GM12872 (cell line): ENCODE measurements at regions not wholly inside any gene's neighbourhood (a gene's known extent, or its start where the extent isn't known, plus 50 kb on each side); places are given as distances from the start of the nearest gene placed in this dataset.

ENCODE experiments used
- CTCF ChIP-seq: IDR thresholded peaks from 3 replicates; pipeline ENCODE4 v1.5.1; 2011; ENCODE audit warnings: low read depth, mild to moderate bottlenecking, low read length, moderate library complexity; ENCODE audit not compliant: insufficient read depth

DNA sequence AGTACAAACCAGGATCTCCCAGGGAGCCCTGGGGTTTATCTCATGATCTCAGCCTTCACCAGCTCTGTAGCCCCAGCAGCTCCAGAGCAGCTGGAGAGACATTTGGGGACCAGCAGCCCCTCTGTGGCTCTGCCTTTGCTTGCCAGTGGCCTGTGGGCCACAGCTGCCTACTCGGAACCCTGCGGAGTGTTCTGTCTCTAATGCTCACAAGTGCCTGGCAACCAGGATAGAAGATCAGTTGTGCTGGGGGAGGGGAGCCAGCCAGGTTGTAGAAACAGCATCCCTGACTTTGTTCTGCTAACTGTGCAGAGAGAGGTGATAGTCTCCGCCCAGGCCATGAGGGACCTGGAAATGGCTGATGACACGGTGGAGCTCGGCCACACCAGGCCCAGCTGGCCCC lies 50.9 kb upstream of the KCNJ15 start:
- TF ChIP-seq CTCF, result no peak

DNA sequence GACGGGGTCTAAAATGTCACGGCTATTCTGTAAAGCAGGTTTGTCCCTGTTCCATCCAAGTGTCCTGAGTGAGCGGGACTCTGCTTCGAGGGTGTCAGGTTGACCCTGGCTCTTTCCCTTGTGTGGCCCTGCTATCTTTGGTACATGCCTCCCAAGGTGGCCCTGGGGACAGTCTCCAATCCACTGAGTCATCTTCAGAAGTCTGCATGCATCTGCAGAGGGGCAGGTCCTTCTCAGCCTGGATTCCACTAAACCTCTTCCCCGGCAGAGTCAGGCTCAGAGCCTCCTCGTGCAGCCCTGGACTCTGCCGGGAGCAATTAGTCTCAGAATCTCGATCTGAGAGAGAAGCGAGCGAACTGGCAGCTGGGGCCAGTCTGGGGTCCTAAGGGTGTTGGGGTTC lies 50.1 kb upstream of the KCNJ15 start:
- TF ChIP-seq CTCF, result no peak
